H9 (cell line): ENCODE measurements at regions not wholly inside any gene's neighbourhood (a gene's known extent, or its start where the extent isn't known, plus 50 kb on each side); places are given as distances from the start of the nearest gene placed in this dataset.

Source experiments
- DNase-seq: peaks from one replicate; pipeline ENCODE4 v3.0.0-alpha.2; 2017
- H2AFZ ChIP-seq: one replicate; pipeline ENCODE4 v1.6.1; 2013; ENCODE audit warnings: mild to moderate bottlenecking, low read length, control low read depth, moderate library complexity
- H2AK5ac ChIP-seq: 2 replicates; pipeline ENCODE4 v1.6.1; 2013; ENCODE audit warnings: low read length, control low read depth, mixed read lengths; ENCODE audit not compliant: insufficient read length
- H2BK120ac ChIP-seq: one replicate; pipeline ENCODE4 v1.6.1; 2013; ENCODE audit warnings: low read depth, mild to moderate bottlenecking, low read length, control low read depth, inconsistent platforms; ENCODE audit not compliant: poor library complexity, severe bottlenecking
- H2BK12ac ChIP-seq: 2 replicates; pipeline ENCODE4 v1.6.1; 2013; ENCODE audit warnings: low read length, control low read depth, mixed read lengths, low read depth; ENCODE audit not compliant: insufficient read length
- H2BK15ac ChIP-seq: 2 replicates; pipeline ENCODE4 v1.6.1; 2013; ENCODE audit warnings: low read depth, low read length, control low read depth
- H2BK20ac ChIP-seq: one replicate; pipeline ENCODE4 v1.6.1; 2013; ENCODE audit warnings: low read depth, mild to moderate bottlenecking, low read length, control low read depth, inconsistent platforms; ENCODE audit not compliant: poor library complexity, severe bottlenecking
- H2BK5ac ChIP-seq: 2 replicates; pipeline ENCODE4 v1.6.1; 2013; ENCODE audit warnings: low read length, control low read depth, mixed read lengths; ENCODE audit not compliant: insufficient read length
- H3K14ac ChIP-seq: 2 replicates; pipeline ENCODE4 v1.6.1; 2013; ENCODE audit warnings: low read length, control low read depth; ENCODE audit not compliant: insufficient read depth
- H3K18ac ChIP-seq: 2 replicates; pipeline ENCODE4 v1.6.1; 2013; ENCODE audit warnings: low read depth, mild to moderate bottlenecking, mixed read lengths, low read length, control low read depth; ENCODE audit not compliant: insufficient read length
- H3K23ac ChIP-seq: 2 replicates; pipeline ENCODE4 v1.6.1; 2013; ENCODE audit warnings: low read length, control low read depth, mixed read lengths, low read depth; ENCODE audit not compliant: insufficient read length
- H3K23me2 ChIP-seq: 2 replicates; pipeline ENCODE4 v1.6.1; 2013; ENCODE audit warnings: low read depth, mild to moderate bottlenecking, mixed read lengths, low read length, control low read depth; ENCODE audit not compliant: insufficient read length, poor library complexity, severe bottlenecking
- H3K27ac ChIP-seq: 2 replicates; pipeline ENCODE4 v1.5.1; 2013; ENCODE audit warnings: low read length, control low read depth, mixed read lengths, low read depth; ENCODE audit not compliant: insufficient read length
- H3K27me3 ChIP-seq: 2 replicates; pipeline ENCODE4 v1.6.1; 2013; ENCODE audit warnings: low read length, control low read depth, inconsistent platforms; ENCODE audit not compliant: insufficient read depth
- H3K4ac ChIP-seq: 2 replicates; pipeline ENCODE4 v1.6.1; 2013; ENCODE audit warnings: low read depth, mild to moderate bottlenecking, control low read depth, inconsistent platforms, low read length, moderate library complexity
- H3K4me1 ChIP-seq: 2 replicates; pipeline ENCODE4 v1.6.1; 2013; ENCODE audit warnings: low read length, control low read depth, inconsistent platforms; ENCODE audit not compliant: insufficient read depth
- H3K4me2 ChIP-seq: 2 replicates; pipeline ENCODE4 v1.6.1; 2013; ENCODE audit warnings: low read length, control low read depth, mixed read lengths; ENCODE audit not compliant: insufficient read length, insufficient read depth
- H3K56ac ChIP-seq: 2 replicates; pipeline ENCODE4 v1.6.1; 2013; ENCODE audit warnings: low read depth, mild to moderate bottlenecking, mixed read lengths, low read length, control low read depth; ENCODE audit not compliant: insufficient read length
- H3K79me1 ChIP-seq: 2 replicates; pipeline ENCODE4 v1.6.1; 2013; ENCODE audit warnings: low read depth, mild to moderate bottlenecking, moderate library complexity, low read length, control low read depth, inconsistent platforms; ENCODE audit not compliant: insufficient read depth, poor library complexity, severe bottlenecking
- H3K79me2 ChIP-seq: 2 replicates; pipeline ENCODE4 v1.6.1; 2013; ENCODE audit warnings: low read length, control low read depth, inconsistent platforms; ENCODE audit not compliant: insufficient read depth
- H3K9ac ChIP-seq: 2 replicates; pipeline ENCODE4 v1.6.1; 2013; ENCODE audit warnings: low read length, control low read depth, mixed read lengths; ENCODE audit not compliant: insufficient read length; ENCODE audit errors: extremely low read depth
- H3K9me3 ChIP-seq: one replicate; pipeline ENCODE4 v1.6.1; 2013; ENCODE audit warnings: low read depth, low read length, inconsistent platforms; ENCODE audit not compliant: control insufficient read depth
- H3T11ph ChIP-seq: one replicate; pipeline ENCODE4 v1.6.1; 2013; ENCODE audit warnings: mild to moderate bottlenecking, low read length, control low read depth, inconsistent platforms
- H4K20me1 ChIP-seq: one replicate; pipeline ENCODE4 v1.6.1; 2013; ENCODE audit not compliant: control insufficient read depth, insufficient read length, insufficient read depth
- H4K5ac ChIP-seq: 2 replicates; pipeline ENCODE4 v1.6.1; 2013; ENCODE audit warnings: low read depth, mild to moderate bottlenecking, mixed read lengths, low read length, control low read depth; ENCODE audit not compliant: insufficient read length
- H4K8ac ChIP-seq: replicated peaks from 2 replicates; pipeline ENCODE4 v1.6.1; 2013; ENCODE audit warnings: low read length, control low read depth, mixed read lengths, low read depth; ENCODE audit not compliant: insufficient read length
- H4K91ac ChIP-seq: 2 replicates; pipeline ENCODE4 v1.6.1; 2013; ENCODE audit warnings: low read depth, mild to moderate bottlenecking, moderate library complexity, mixed read lengths, low read length, control low read depth; ENCODE audit not compliant: insufficient read length
- H3K27ac Mint-ChIP-seq, 3 experiments: 2 replicates in 2 of 3; 3 replicates in 1 of 3; pipeline ENCODE4 v1.8.0; 2020 to 2021; ENCODE audit warnings: mixed read lengths in 3 of 3, mild to moderate bottlenecking in 1 of 3, moderate library complexity in 1 of 3
- H3K27me3 Mint-ChIP-seq: 2 replicates; pipeline ENCODE4 v1.8.0; 2021; ENCODE audit warnings: low read depth, mild to moderate bottlenecking, moderate library complexity, mixed read lengths
- H3K36me3 Mint-ChIP-seq, 3 experiments: 2 replicates in 2 of 3; 3 replicates in 1 of 3; pipeline ENCODE4 v1.8.0; 2020 to 2021; ENCODE audit warnings: low read depth in 3 of 3, mixed read lengths in 3 of 3; ENCODE audit not compliant: insufficient read depth in 1 of 3
- H3K4me1 Mint-ChIP-seq, 2 experiments: 2 replicates each; pipeline ENCODE4 v1.8.0; 2020; ENCODE audit warnings: mixed read lengths in 2 of 2
- H3K4me3 Mint-ChIP-seq, 2 experiments: 2 replicates in 1 of 2; 3 replicates in 1 of 2; pipeline ENCODE4 v1.8.0; 2020 to 2021; ENCODE audit warnings: mild to moderate bottlenecking in 2 of 2, mixed read lengths in 2 of 2, moderate library complexity in 1 of 2
- H3K9me3 Mint-ChIP-seq, 2 experiments: 2 replicates in 1 of 2; 3 replicates in 1 of 2; pipeline ENCODE4 v1.8.0; 2020; ENCODE audit warnings: mild to moderate bottlenecking in 2 of 2, mixed read lengths in 2 of 2, moderate library complexity in 1 of 2
- CTCF ChIP-seq: fragments of 200-600 bp; sonication (generic); conservative IDR thresholded peaks from 3 replicates; pipeline ENCODE4 v1.8.0; 2021; ENCODE audit warnings: antibody characterized with exemption, mild to moderate bottlenecking
- WGBS: extraction: QIAGEN DNeasy Blood & Tissue Kit; methylation state at CpG from one replicate; pipeline ENCODE4 v1.1.7; 2013; ENCODE audit warnings: missing lambda C conversion rate, low lambda C conversion rate, mixed read lengths; ENCODE audit not compliant: insufficient read length; ENCODE audit errors: extremely low coverage; 5-methylcytosine and 5-hydroxymethylcytosine counted together

GRCh38 chr2:109046925-109047508 lies 58.0 kb upstream of the EDAR start:
- Histone ChIP-seq H4K5ac (no peak overlapping the region), H3K79me2 (no peaks in the 10 kb centered on the region), H2BK120ac (no peak overlapping the region), H3K4ac (no peak overlapping the region), H3T11ph (no peak overlapping the region), H2AK5ac (no peak overlapping the region), H3K4me1 (no peaks in the 10 kb centered on the region), H2AFZ (no peak overlapping the region), H3K27ac (no peak overlapping the region), H4K8ac (no peak overlapping the region), H3K9me3 (no peaks in the 10 kb centered on the region), H2BK5ac (no peak overlapping the region), H4K20me1 (no peaks in the 10 kb centered on the region), H3K4me2 (no peak overlapping the region), H3K9ac (no peak overlapping the region), H2BK15ac (no peak overlapping the region), H2BK20ac (no peak overlapping the region), H3K56ac (no peak overlapping the region), H3K79me1 (no peaks in the 10 kb centered on the region), H2BK12ac (no peak overlapping the region), H3K23me2 (no peaks in the 10 kb centered on the region), H3K27me3 (no peaks in the 10 kb centered on the region), H4K91ac (no peak overlapping the region), H3K23ac (no peak overlapping the region), H3K18ac (no peak overlapping the region), H3K14ac (no peak overlapping the region; the same call in 1 of the 2 replicates)
- H3K36me3 Mint-ChIP-seq = no peaks in the 10 kb centered on the region; a peak in 1 of 7 replicates
- no peak for TF ChIP-seq CTCF
- H3K4me3 Mint-ChIP-seq = no peak overlapping the region
- no peak for DNase-seq
- H3K9me3 Mint-ChIP-seq = peaks cover 3% of the 10 kb centered on the region in 2 experiments; a peak in 2 of 5 replicates
- peaks cover 0 to 10% of the 10 kb centered on the region in 2 experiments; a peak in 2 of 4 replicates for H3K4me1 Mint-ChIP-seq
- 0 out of 7 replicates have a peak overlapping the region, but pooled peaks of 1 of the 3 experiments have one; percentile 12 for H3K27ac Mint-ChIP-seq
- whole genome bisulfite sequencing = no CpG with 5 or more reads among the region's 4 CpGs
- H3K27me3 Mint-ChIP-seq = peaks cover 6% of the 10 kb centered on the region
